Gastrocnemius medialis (tissue), 4 donors: ENCODE measurements at regions not wholly inside any gene's neighbourhood (a gene's known extent, or its start where the extent isn't known, plus 50 kb on each side); places are given as distances from the start of the nearest gene placed in this dataset.

Source experiments
- ATAC-seq, 2 donors: fragments of 150-250 bp; one replicate each; pipeline ENCODE4 v1.9.1; 2016
- DNase-seq, 2 donors: peaks; one replicate each; pipeline ENCODE4 v3.0.0-alpha.2; 2019
- H3K27ac ChIP-seq, 4 donors: fragments of 200-600 bp; sonication (generic); 1 replicate in 1 of 4; 2 replicates in 3 of 4; pipeline ENCODE4 v1.5.1; 2016 to 2018; ENCODE audit warnings: mild to moderate bottlenecking in 2 of 4, moderate library complexity in 1 of 4
- H3K27me3 ChIP-seq, 3 donors: fragments of 200-600 bp; sonication (generic) in 2 of 3; 1 replicate in 1 of 3; 2 replicates in 2 of 3; pipeline versions ENCODE4 v1.5.1 to v1.6.0; 2016 to 2019; ENCODE audit warnings: mild to moderate bottlenecking in 1 of 3, moderate library complexity in 1 of 3
- H3K36me3 ChIP-seq, 2 donors: fragments of 200-600 bp; sonication (generic) in 1 of 2; one replicate each; pipeline ENCODE4 v1.5.1; 2017 to 2018
- H3K4me1 ChIP-seq, 2 donors: fragments of 200-600 bp; sonication (generic) in 1 of 2; one replicate each; pipeline ENCODE4 v1.5.1; 2016 to 2017; ENCODE audit warnings: mild to moderate bottlenecking in 2 of 2
- H3K4me3 ChIP-seq, 4 donors: fragments of 200-600 bp; sonication (generic) in 3 of 4; 1 replicate in 1 of 4; 2 replicates in 3 of 4; pipeline ENCODE4 v1.5.1; 2016 to 2019; ENCODE audit warnings: mild to moderate bottlenecking in 2 of 4
- H3K9me3 ChIP-seq, 3 donors: fragments of 200-600 bp; sonication (generic) in 2 of 3; 1 replicate in 1 of 3; 2 replicates in 2 of 3; pipeline ENCODE4 v1.5.1; 2016 to 2019
- POLR2A ChIP-seq, 2 donors: fragments of 450-650 bp; IDR thresholded peaks; one replicate each; pipeline ENCODE4 v1.6.1; 2017; ENCODE audit warnings: antibody characterized with exemption in 2 of 2, mild to moderate bottlenecking in 2 of 2, moderate library complexity in 2 of 2
- in situ Hi-C, 4 donors: fragments of 200-750 bp; cut with MboI; loops; one replicate each; pipeline versions ENCODE4 v1.15.0 to v1.8.0; 2017; ENCODE audit warnings: low sequenced_read_pairs in 4 of 4
- intact Hi-C: fragments of 100-400 bp; cut with DNase I; formaldehyde crosslinking; loops from one replicate; pipeline ENCODE4 v1.15.1; 2023; ENCODE audit warnings: low total_unique reads
- TF ChIP-seq, protein P1 (sequence below), 5 experiments: fragments of 450-650 bp in 3 of 5; fragments of 200-600 bp in 2 of 5; sonication (generic) in 2 of 5; IDR thresholded peaks in 4 of 5; conservative IDR thresholded peaks in 1 of 5; 1 replicate in 4 of 5; 2 replicates in 1 of 5; pipeline ENCODE4 v1.5.1; 2016 to 2019; ENCODE audit warnings: antibody characterized with exemption in 5 of 5, mild to moderate bottlenecking in 3 of 5, moderate library complexity in 3 of 5

DNA sequence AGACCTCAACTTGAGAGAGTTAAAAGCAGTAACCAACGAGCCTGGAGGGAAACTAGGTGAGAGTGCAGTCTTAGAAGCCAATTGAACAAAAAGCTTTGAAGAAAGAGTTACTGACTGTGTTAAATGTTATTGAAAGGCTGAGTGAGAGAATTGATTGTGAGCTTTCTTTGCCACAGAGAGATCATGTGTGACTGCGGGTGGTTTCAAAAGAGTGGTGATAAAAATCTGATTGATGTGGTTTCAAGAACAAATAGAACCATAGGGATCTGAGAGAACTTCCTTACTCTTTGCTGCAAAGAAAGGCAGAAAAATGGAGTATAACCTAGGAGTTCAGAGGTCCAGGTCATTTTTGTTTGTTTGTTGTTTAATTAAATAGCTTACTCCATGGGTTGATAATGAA lies 759.9 kb upstream of the ALCAM start:
- no peaks in the 10 kb centered on the region for H3K9me3 ChIP-seq
- no peak overlapping the region for H3K27ac ChIP-seq
- ATAC-seq (no peak), DNase-seq (no peak)
- no peaks in the 10 kb centered on the region for H3K4me1 ChIP-seq
- no peak for TF ChIP-seq POLR2A (IDR thresholded peaks at IDR 0.05)
- TF ChIP-seq, protein P1, sequence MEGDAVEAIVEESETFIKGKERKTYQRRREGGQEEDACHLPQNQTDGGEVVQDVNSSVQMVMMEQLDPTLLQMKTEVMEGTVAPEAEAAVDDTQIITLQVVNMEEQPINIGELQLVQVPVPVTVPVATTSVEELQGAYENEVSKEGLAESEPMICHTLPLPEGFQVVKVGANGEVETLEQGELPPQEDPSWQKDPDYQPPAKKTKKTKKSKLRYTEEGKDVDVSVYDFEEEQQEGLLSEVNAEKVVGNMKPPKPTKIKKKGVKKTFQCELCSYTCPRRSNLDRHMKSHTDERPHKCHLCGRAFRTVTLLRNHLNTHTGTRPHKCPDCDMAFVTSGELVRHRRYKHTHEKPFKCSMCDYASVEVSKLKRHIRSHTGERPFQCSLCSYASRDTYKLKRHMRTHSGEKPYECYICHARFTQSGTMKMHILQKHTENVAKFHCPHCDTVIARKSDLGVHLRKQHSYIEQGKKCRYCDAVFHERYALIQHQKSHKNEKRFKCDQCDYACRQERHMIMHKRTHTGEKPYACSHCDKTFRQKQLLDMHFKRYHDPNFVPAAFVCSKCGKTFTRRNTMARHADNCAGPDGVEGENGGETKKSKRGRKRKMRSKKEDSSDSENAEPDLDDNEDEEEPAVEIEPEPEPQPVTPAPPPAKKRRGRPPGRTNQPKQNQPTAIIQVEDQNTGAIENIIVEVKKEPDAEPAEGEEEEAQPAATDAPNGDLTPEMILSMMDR (IDR thresholded peaks at IDR 0.05 in 4 of 5, conservative IDR thresholded peaks at IDR 0.05 in 1 of 5): no peak
- in situ Hi-C loops (no loop called here), intact Hi-C loops (no loop called here)
- no peaks in the 10 kb centered on the region for H3K27me3 ChIP-seq
- H3K36me3 ChIP-seq: no peaks in the 10 kb centered on the region
- no peak overlapping the region for H3K4me3 ChIP-seq

DNA sequence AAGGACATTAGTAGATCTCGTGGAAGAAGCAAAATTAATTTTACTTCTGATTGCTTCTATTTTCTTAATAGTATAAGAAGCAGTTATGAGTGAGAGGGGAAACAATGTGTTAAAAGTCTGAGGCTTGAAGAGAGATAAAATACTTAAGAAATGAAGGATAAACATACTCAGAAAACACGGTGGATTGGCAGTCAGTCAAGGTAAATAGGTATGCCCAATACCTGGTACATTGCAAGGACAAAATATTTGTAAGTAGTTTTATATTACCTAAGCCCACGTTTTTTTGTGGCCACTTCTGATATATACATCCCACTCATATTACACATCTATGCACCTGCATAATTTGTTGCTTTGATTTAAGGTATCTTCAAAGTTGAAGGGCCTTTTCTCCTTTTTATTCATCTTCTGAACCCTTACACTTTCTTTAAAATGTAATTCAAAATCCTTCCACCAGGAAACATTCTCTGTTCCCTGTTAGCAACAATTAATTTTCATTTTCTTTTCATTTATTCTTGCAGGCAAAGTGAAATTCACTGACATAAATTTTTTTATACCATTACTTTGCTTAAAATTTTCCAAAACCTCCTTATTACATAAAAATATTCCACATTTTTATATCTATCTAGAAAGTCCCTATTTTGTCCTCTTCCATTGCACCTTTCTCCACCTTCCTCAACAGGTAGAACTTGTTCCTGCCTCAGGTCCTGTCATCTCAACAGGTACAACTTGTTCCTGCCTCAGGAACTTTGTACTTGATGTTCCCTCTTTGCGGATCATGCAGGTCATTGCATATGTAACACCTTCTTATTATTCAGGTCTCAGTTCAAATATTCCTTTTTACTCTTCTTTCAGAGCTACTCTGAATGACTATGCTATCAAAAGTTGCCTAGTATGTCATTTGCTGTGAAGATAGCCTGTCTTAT lies 755.7 kb upstream of the ALCAM start:
- Histone ChIP-seq H3K27me3 (no peaks in the 10 kb centered on the region), H3K36me3 (no peaks in the 10 kb centered on the region), H3K9me3 (no peaks in the 10 kb centered on the region), H3K27ac (no peak overlapping the region), H3K4me3 (no peak overlapping the region), H3K4me1 (no peaks in the 10 kb centered on the region)
- no peak for ATAC-seq
- DNase-seq: no peak
- TF ChIP-seq, protein P1 (IDR thresholded peaks at IDR 0.05 in 4 of 5, conservative IDR thresholded peaks at IDR 0.05 in 1 of 5): no peak
- no peak for TF ChIP-seq POLR2A (IDR thresholded peaks at IDR 0.05)
- in situ Hi-C loops: no loop called here
- intact Hi-C loops: no loop called here

DNA sequence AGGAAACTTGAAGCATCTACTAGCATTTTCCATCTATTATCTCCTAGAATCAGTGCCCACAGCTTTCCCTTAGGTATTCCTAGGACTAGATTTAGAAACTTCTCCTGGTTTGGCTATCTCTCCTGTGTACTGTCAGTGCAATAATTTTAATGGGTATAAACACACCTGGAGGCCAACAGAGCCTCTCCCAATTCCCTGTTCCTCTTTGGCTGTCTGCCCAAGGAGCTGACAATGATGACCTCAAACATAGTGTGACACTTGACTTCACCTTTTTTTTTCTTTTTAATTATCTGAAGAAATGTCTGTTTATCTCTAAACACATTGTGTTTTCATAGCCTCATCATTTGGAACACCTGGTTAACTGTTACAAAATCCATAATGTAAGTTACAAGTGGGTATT lies 754.5 kb upstream of the ALCAM start:
- Histone ChIP-seq H3K9me3 (no peaks in the 10 kb centered on the region), H3K27ac (no peak overlapping the region), H3K4me1 (no peaks in the 10 kb centered on the region), H3K36me3 (no peaks in the 10 kb centered on the region), H3K4me3 (no peak overlapping the region), H3K27me3 (no peaks in the 10 kb centered on the region)
- no peak for ATAC-seq
- DNase-seq: no peak
- TF ChIP-seq POLR2A (IDR thresholded peaks at IDR 0.05): no peak
- TF ChIP-seq, protein P1 (IDR thresholded peaks at IDR 0.05 in 4 of 5, conservative IDR thresholded peaks at IDR 0.05 in 1 of 5): no peak
- in situ Hi-C loops: no loop called here
- intact Hi-C loops: no loop called here

DNA sequence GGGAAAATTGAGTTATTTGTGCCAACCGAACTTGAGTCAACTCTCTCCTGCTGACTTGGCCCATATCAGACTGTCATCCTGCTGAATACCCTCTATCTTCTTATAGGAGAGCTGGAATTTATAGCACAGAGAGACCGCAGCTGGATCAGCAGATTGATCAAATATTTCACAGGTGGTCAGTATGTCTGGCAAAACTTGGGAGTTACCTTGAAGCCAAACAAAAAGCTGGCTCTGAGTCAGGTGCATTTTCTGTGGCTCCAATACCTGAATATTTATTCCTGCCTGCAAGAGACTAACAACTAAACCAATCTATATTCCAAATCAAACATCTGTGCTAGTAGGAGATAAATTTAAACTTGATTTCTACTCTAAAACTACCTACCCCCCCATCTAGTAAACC lies 752.1 kb upstream of the ALCAM start:
- TF ChIP-seq POLR2A (IDR thresholded peaks at IDR 0.05): no peak
- TF ChIP-seq, protein P1 (IDR thresholded peaks at IDR 0.05 in 4 of 5, conservative IDR thresholded peaks at IDR 0.05 in 1 of 5): no peak
- H3K9me3 ChIP-seq: no peaks in the 10 kb centered on the region
- H3K36me3 ChIP-seq: no peaks in the 10 kb centered on the region
- no peaks in the 10 kb centered on the region for H3K4me1 ChIP-seq
- ATAC-seq (no peak), DNase-seq (no peak)
- intact Hi-C loops (no loop called here), in situ Hi-C loops (no loop called here)
- no peak overlapping the region for H3K27ac ChIP-seq
- H3K27me3 ChIP-seq: no peaks in the 10 kb centered on the region
- no peak overlapping the region for H3K4me3 ChIP-seq
